ENCODE measurements at regions not wholly inside any gene's neighbourhood (a gene's known extent, or its start where the extent isn't known, plus 50 kb on each side); places are given as distances from the start of the nearest gene placed in this dataset.
A peak's percentile ranks its signal among the peaks of the same experiment; 100 is the strongest.

DNA sequence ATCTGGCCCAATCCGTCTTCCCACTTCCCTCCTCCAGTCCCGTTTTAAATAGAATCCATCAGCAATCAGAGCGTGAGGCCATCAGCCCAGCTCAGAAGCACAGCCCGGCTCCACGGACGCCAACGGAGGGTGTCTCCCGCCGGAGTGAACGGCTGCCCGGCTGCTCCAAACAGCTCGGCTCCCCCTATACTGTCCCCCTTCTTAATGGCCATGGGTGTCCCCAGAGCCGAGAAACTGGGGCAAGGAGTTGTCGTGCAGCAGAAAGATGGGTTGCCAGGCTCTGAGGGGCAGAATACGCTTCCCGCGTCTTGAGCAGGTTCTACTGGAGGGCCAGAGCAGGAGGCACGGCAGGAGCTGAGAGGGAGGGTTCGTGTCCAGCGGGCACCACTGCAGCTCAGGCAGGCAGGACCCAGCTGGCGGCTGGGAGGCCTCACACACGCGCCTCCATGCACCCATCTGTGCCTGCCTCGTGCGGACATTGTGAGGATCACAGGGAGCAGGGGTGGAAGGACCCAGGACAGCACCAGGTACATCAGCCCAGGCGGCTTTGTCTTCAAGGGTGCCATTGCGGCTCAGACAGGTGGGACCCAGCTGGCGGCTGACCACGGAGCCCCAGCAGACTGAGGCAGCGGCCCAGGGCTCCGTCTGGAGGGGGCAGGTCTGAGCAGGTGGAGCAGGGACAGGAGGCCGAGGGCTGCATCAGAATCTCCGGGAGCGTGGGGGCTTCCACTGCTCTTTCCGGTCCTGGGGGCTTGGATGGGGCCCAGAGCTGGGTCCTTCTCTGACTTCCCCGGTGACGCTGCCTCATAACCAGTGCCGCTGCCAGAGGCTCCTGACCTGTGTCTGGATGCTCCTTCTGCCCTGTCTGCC is 882.7 kb downstream of the BRD1 start:
- H3K4me1 ChIP-seq, result no peaks in the 10 kb centered on the region
- no peak for TF ChIP-seq EP300 (IDR thresholded peaks at IDR 0.05)
- no peak for TF ChIP-seq POLR2A (IDR thresholded peaks at IDR 0.05)
- TF ChIP-seq, protein P1, sequence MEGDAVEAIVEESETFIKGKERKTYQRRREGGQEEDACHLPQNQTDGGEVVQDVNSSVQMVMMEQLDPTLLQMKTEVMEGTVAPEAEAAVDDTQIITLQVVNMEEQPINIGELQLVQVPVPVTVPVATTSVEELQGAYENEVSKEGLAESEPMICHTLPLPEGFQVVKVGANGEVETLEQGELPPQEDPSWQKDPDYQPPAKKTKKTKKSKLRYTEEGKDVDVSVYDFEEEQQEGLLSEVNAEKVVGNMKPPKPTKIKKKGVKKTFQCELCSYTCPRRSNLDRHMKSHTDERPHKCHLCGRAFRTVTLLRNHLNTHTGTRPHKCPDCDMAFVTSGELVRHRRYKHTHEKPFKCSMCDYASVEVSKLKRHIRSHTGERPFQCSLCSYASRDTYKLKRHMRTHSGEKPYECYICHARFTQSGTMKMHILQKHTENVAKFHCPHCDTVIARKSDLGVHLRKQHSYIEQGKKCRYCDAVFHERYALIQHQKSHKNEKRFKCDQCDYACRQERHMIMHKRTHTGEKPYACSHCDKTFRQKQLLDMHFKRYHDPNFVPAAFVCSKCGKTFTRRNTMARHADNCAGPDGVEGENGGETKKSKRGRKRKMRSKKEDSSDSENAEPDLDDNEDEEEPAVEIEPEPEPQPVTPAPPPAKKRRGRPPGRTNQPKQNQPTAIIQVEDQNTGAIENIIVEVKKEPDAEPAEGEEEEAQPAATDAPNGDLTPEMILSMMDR (IDR thresholded peaks at IDR 0.05), result no peak
- no peak for TF ChIP-seq POLR2AphosphoS5 (IDR thresholded peaks at IDR 0.05)
- WGBS, 2 donors, result 82 to 87% methylated on average over 38 of the region's 38 CpGs
- intact Hi-C loops (cut with DNase I), result no loop called here
- peak; percentile 50 for DNase-seq
- no peak overlapping the region for H3K27ac ChIP-seq
- H3K9me3 ChIP-seq, result no peaks in the 10 kb centered on the region
- H3K27me3 ChIP-seq, result peaks cover 0 to 15% (median 0%) of the 10 kb centered on the region in 3 donors
- no peaks in the 10 kb centered on the region for H3K36me3 ChIP-seq
- no peak overlapping the region for H3K4me3 ChIP-seq

DNA sequence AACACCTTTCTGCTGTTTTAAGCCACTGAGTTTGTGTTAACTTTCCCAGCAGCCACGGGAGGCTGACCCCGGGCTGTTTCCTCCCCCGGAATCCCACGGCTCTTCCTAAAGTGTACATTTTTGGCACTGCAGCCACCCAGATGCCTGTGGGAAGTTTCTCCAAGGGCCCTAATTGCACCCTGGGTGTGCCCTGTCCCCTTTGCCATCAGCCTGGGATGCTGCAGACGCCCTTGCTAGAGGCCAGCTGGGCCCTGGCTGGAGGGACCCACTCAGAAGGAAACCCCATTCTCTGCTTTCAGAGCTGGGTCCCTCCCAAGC is 883.3 kb downstream of the BRD1 start:
- no peaks in the 10 kb centered on the region for H3K9me3 ChIP-seq
- intact Hi-C loops (cut with DNase I), result no loop called here
- no peaks in the 10 kb centered on the region for H3K4me1 ChIP-seq
- 66 to 83% methylated on average over 5 of the region's 5 CpGs for WGBS, 2 donors
- DNase-seq, result peak; percentile 17
- no peak overlapping the region for H3K27ac ChIP-seq
- TF ChIP-seq EP300 (IDR thresholded peaks at IDR 0.05) (no peak), POLR2A (IDR thresholded peaks at IDR 0.05) (no peak), POLR2AphosphoS5 (IDR thresholded peaks at IDR 0.05) (no peak)
- TF ChIP-seq, protein P1 (IDR thresholded peaks at IDR 0.05), result no peak
- no peak overlapping the region for H3K4me3 ChIP-seq
- H3K27me3 ChIP-seq, result peaks cover 0 to 15% (median 0%) of the 10 kb centered on the region in 3 donors
- no peaks in the 10 kb centered on the region for H3K36me3 ChIP-seq

DNA sequence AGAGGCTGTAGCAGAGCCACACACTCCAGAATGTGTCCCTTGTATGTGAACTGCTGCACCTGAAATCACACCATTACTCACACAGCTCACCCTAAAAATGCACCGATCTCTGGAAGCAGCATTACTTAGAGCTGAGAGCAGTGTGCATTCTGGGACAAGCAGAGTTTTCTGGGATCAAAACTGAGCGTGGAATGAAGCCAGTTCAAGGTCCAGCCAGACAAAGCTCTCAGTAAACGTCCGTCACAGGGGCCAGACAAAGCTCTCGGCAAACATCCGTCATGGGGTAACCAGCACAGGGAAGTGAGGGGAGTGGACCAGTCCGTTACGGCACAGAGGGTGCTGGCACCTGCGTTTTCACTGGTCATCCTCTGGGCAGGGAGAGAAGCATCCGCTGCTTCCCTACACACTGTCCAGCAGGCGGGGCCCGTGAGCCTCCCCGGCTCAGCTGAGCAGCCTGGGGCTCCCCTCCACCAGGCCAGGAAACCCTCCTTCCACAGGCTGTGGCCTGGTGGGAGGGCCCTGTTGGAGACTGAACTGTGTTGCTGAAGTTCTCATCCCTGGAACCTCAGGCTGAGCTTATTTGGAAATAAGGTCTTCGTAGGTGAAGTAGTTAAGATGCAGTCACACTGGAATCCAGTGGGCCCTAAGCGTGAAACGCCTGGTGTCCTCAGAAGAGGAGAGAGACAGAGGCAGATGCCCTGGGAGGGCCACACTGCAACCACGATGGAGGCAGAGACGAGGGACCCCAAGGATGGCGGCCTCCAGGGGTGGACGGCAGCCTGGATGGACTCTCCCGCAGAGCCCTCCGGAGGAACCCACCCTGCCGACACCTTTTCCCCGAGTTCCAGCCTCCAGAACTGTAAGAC is 883.9 kb downstream of the BRD1 start:
- 43 to 59% methylated on average over 24 of the region's 24 CpGs for WGBS, 2 donors
- no peak for TF ChIP-seq POLR2AphosphoS5 (IDR thresholded peaks at IDR 0.05)
- no peak for TF ChIP-seq POLR2A (IDR thresholded peaks at IDR 0.05)
- TF ChIP-seq, protein P1 (IDR thresholded peaks at IDR 0.05), result no peak
- TF ChIP-seq EP300 (IDR thresholded peaks at IDR 0.05), result no peak
- peak; percentile 33 for DNase-seq
- Histone ChIP-seq H3K27me3 (peaks cover 0 to 17% (median 0%) of the 10 kb centered on the region in 3 donors), H3K4me1 (no peaks in the 10 kb centered on the region), H3K27ac (no peak overlapping the region), H3K9me3 (no peaks in the 10 kb centered on the region), H3K4me3 (no peak overlapping the region), H3K36me3 (no peaks in the 10 kb centered on the region)
- intact Hi-C loops (cut with DNase I), result no loop called here

DNA sequence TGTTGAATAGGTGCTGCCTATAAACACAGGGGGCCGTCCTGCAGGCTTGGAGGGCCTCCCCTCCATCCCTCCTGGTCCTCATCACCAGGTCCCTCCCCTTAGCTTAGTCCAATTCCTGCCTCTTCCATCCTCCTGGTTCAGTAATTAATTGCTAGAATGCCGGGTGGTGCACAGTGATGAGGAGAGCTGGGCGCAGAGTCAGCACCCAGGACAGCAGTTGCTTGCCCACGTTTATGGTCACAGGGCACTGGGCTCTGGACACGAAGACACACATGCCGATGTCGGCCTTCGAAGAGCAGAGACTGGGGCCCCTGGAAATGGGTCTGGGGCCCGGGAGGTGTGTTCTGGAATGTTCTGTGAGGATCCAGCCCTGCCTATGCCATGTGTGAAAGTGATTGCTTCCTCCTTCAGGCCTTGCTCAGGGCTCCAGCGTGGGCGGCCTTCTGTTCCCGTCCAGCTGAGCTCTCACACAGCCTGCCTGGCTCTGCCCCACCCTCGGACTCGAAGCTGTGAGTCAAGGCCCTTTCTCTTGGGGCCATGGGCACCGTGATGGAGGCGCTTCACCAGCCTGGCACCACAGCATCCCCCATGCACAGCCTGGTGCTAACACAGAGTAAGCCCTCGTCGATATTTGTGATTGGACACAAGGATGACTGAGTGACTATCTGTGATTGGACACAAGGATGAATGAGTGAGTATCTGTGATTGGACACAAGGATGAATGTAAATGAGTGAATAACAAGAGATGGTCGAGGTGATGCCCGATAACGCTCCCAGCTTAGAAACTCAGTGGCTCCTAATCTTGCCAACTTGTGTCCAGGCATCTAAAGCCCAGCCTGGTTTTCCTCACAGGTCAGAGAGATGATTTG is 884.7 kb downstream of the BRD1 start:
- H3K27ac ChIP-seq, result no peak overlapping the region
- DNase-seq, result peak; percentile 24
- H3K36me3 ChIP-seq, result no peaks in the 10 kb centered on the region
- no peak overlapping the region for H3K4me3 ChIP-seq
- no peaks in the 10 kb centered on the region for H3K9me3 ChIP-seq
- intact Hi-C loops (cut with DNase I), result no loop called here
- no peaks in the 10 kb centered on the region for H3K4me1 ChIP-seq
- WGBS, 2 donors, result 59 to 65% methylated on average over 21 of the region's 21 CpGs
- TF ChIP-seq, protein P1 (IDR thresholded peaks at IDR 0.05), result no peak
- no peak for TF ChIP-seq POLR2A (IDR thresholded peaks at IDR 0.05)
- no peak for TF ChIP-seq EP300 (IDR thresholded peaks at IDR 0.05)
- no peak for TF ChIP-seq POLR2AphosphoS5 (IDR thresholded peaks at IDR 0.05)
- peaks cover 0 to 17% (median 0%) of the 10 kb centered on the region in 3 donors for H3K27me3 ChIP-seq
